MV-4-11 (cell line): ENCODE measurements at regions not wholly inside any gene's neighbourhood (a gene's known extent, or its start where the extent isn't known, plus 50 kb on each side); places are given as distances from the start of the nearest gene placed in this dataset.
A peak's percentile ranks its signal among the peaks of the same experiment; 100 is the strongest.

Source experiments
- DNase-seq: peaks from one replicate; lab custom pipeline; 2025; lab: John Stamatoyannopoulos, UW

GRCh38 chr21:24737296-24737850, 869.9 kb downstream of the MRPL39 start:
- DNase-seq, result no peak

- no peak for DNase-seq
These were observed 876.6 kb downstream of the MRPL39 start for GRCh38 chr21:24730661-24731060.

- no peak for DNase-seq
These were observed 877.7 kb downstream of the MRPL39 start for GRCh38 chr21:24729568-24729967.

- no peak for DNase-seq
These were observed 879.4 kb downstream of the MRPL39 start for GRCh38 chr21:24727803-24728440.

GRCh38 chr21:24716281-24716918, 890.9 kb downstream of the MRPL39 start:
- no peak for DNase-seq

- peak; percentile 29 for DNase-seq
These were observed 892.6 kb downstream of the MRPL39 start for GRCh38 chr21:24714646-24715200.

GRCh38 chr21:24705201-24705600, 902.1 kb downstream of the MRPL39 start:
- no peak for DNase-seq

GRCh38 chr21:24693779-24694178, 913.5 kb downstream of the MRPL39 start:
- no peak for DNase-seq

- no peak for DNase-seq
These were observed 925.8 kb downstream of the MRPL39 start for GRCh38 chr21:24681456-24681855.

GRCh38 chr21:24671901-24672300, 935.4 kb downstream of the MRPL39 start:
- DNase-seq, result no peak

GRCh38 chr21:24658926-24659325, 948.4 kb downstream of the MRPL39 start:
- no peak for DNase-seq

GRCh38 chr21:24658026-24658425, 949.3 kb downstream of the MRPL39 start:
- DNase-seq, result no peak

GRCh38 chr21:24649691-24650090, 957.6 kb downstream of the MRPL39 start:
- no peak for DNase-seq

GRCh38 chr21:24636696-24637095, 970.6 kb downstream of the MRPL39 start:
- no peak for DNase-seq

GRCh38 chr21:24634749-24635148, 972.5 kb downstream of the MRPL39 start:
- no peak for DNase-seq

GRCh38 chr21:24628536-24628935, 978.7 kb downstream of the MRPL39 start:
- no peak for DNase-seq

- no peak for DNase-seq
These were observed 979.2 kb downstream of the MRPL39 start for GRCh38 chr21:24628046-24628445.

- DNase-seq, result no peak
These were observed 989.5 kb downstream of the MRPL39 start for GRCh38 chr21:24617819-24618218.

GRCh38 chr21:24594082-24594481, 1013.2 kb downstream of the MRPL39 start:
- DNase-seq, result no peak

GRCh38 chr21:24590261-24590660, 1017.0 kb downstream of the MRPL39 start:
- no peak for DNase-seq

GRCh38 chr21:24583473-24583872, 1023.8 kb downstream of the MRPL39 start:
- no peak for DNase-seq

- no peak for DNase-seq
These were observed 1030.0 kb downstream of the MRPL39 start for GRCh38 chr21:24577301-24577700.

GRCh38 chr21:24561291-24561690, 1046.0 kb downstream of the MRPL39 start:
- no peak for DNase-seq
